K562 (cell line): ENCODE measurements at regions not wholly inside any gene's neighbourhood (a gene's known extent, or its start where the extent isn't known, plus 50 kb on each side); places are given as distances from the start of the nearest gene placed in this dataset.

Source experiments
- GABPA ChIP-seq: fragments of 200-800 bp; sonication (Bioruptor generic); conservative IDR thresholded peaks from 2 replicates; pipeline ENCODE4 v1.6.1; 2016; ENCODE audit warnings: low read depth, missing genetic modification characterization, missing compliant biosample characterization
- HLTF ChIP-seq: fragments of 450-650 bp; IDR thresholded peaks from 2 replicates; pipeline ENCODE4 v1.6.1; 2016
- ILK ChIP-seq: fragments of 450-650 bp; IDR thresholded peaks from 2 replicates; pipeline ENCODE4 v1.6.1; 2016; ENCODE audit warnings: missing genetic modification characterization, low read depth, mild to moderate bottlenecking, missing compliant biosample characterization, moderate library complexity, borderline replicate concordance
- KDM4B ChIP-seq, 2 experiments: fragments of 450-650 bp in 1 of 2; sonication (generic) in 1 of 2; IDR thresholded peaks; 2 replicates each; pipeline ENCODE4 v1.6.1; 2016 to 2017; ENCODE audit warnings: borderline replicate concordance in 2 of 2, antibody characterized with exemption in 1 of 2, low read depth in 1 of 2, mild to moderate bottlenecking in 1 of 2
- KLF1 ChIP-seq: fragments of 450-650 bp; IDR thresholded peaks from 2 replicates; pipeline ENCODE4 v1.6.1; 2016; ENCODE audit warnings: missing genetic modification characterization, missing compliant biosample characterization
- MAX ChIP-seq: sonication (generic); formaldehyde crosslinking; IDR thresholded peaks from 2 replicates; pipeline ENCODE4 v1.9.0; 2022; ENCODE audit warnings: mild to moderate bottlenecking, missing genetic modification reagents
- SIN3A ChIP-seq, 2 experiments: fragments of 150-350 bp in 1 of 2; IDR thresholded peaks; 2 replicates each; pipeline ENCODE4 v1.6.1; 2011 to 2016; ENCODE audit warnings: borderline replicate concordance in 2 of 2, low read depth in 2 of 2, low read length in 2 of 2, mild to moderate bottlenecking in 2 of 2, moderate library complexity in 2 of 2; ENCODE audit not compliant: control insufficient read depth in 1 of 2
- SIRT6 ChIP-seq: IDR thresholded peaks from one replicate; pipeline ENCODE4 v1.6.1; 2012; ENCODE audit warnings: low read depth, mild to moderate bottlenecking, control low read depth, inconsistent platforms, low read length, moderate library complexity
- SPI1 ChIP-seq: IDR thresholded peaks from 2 replicates; pipeline ENCODE4 v1.6.1; 2011; ENCODE audit warnings: low read depth, low read length, control low read depth, borderline replicate concordance
- TRIM28 ChIP-seq: fragments of 450-650 bp; IDR thresholded peaks from 2 replicates; pipeline ENCODE4 v1.6.1; 2017
- USF2 ChIP-seq: sonication (generic); formaldehyde crosslinking; IDR thresholded peaks from 2 replicates; pipeline ENCODE4 v1.5.0; 2020; ENCODE audit warnings: missing genetic modification reagents
- ZBTB7A ChIP-seq: IDR thresholded peaks from 2 replicates; pipeline ENCODE4 v1.6.1; 2011; ENCODE audit warnings: low read depth, mild to moderate bottlenecking, low read length, moderate library complexity, borderline replicate concordance; ENCODE audit not compliant: control insufficient read depth
- ZNF174 ChIP-seq: fragments of 250-450 bp; sonication (Bioruptor Pico); IDR thresholded peaks from 2 replicates; pipeline ENCODE4 v1.4.0; 2020; ENCODE audit warnings: mild to moderate bottlenecking
- ZNF449 ChIP-seq: fragments of 250-450 bp; sonication (Bioruptor Pico); IDR thresholded peaks from 2 replicates; pipeline ENCODE4 v1.8.0; 2022; ENCODE audit warnings: moderate library complexity, mild to moderate bottlenecking, inconsistent platforms
- TF ChIP-seq, protein P1 (sequence below): fragments of 450-650 bp; formaldehyde crosslinking; IDR thresholded peaks from 2 replicates; pipeline ENCODE4 v1.4.0; 2022; ENCODE audit warnings: mild to moderate bottlenecking, moderate library complexity
- TF ChIP-seq, protein P2 (sequence below): fragments of 450-650 bp; formaldehyde crosslinking; IDR thresholded peaks from 2 replicates; pipeline ENCODE4 v1.4.0; 2020; ENCODE audit warnings: mild to moderate bottlenecking

DNA sequence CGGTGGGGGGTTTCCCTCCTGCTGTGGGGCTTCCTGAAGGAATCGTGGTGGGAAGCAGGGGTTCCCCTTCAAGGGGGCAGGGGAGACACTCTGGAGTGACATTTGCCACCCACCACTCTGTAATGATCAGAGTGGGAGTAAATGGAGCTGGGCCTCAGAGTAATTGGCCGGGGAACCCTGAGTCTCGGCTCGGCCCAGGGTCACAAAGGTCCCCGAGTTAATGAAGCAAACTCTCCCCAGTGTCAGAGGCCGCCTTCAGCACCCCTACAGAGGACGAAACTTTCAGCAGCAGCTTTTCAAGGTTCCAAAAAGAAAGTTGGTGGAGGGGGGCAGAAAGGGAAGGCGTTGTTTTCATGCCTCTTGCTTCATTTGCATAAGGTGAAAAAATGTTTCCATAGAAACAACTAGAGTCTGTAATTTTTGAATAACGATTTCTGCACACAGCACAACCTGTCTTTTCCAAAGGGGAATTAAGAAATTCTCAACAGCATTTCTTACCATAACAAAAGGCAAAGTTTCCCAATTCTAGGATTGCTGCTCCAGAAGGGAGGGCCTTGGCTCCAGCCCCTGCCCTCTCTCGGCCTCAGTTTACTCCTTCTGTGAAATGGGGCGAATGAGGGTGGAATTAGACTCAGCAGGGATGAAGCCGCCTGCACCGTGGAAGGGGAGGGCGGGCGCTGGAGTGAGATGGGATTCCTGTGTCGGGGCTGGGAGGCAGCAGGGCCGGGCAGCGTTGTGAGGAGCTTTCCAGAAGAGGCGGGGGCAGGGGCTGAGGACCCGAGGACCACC is 67.0 kb upstream of the BEGAIN start (continued):
- no peak for TF ChIP-seq SIN3A (IDR thresholded peaks at IDR 0.05; ENCODE audit: borderline replicate concordance in 2 of 2, control insufficient read depth in 1 of 2, low read depth in 2 of 2, low read length in 2 of 2)
- TF ChIP-seq ZNF449 (CRISPR knock-in tag) = no peak
- no peak for TF ChIP-seq KLF1
- TF ChIP-seq HLTF = no peak
- no peak for TF ChIP-seq KDM4B (IDR thresholded peaks at IDR 0.05; ENCODE audit: borderline replicate concordance in 2 of 2, low read depth in 1 of 2)
- no peak for TF ChIP-seq ZNF174
- TF ChIP-seq MAX (CRISPR knock-in tag) = no peak
- no peak for TF ChIP-seq SIRT6
- no peak for TF ChIP-seq SPI1
- TF ChIP-seq, protein P1, sequence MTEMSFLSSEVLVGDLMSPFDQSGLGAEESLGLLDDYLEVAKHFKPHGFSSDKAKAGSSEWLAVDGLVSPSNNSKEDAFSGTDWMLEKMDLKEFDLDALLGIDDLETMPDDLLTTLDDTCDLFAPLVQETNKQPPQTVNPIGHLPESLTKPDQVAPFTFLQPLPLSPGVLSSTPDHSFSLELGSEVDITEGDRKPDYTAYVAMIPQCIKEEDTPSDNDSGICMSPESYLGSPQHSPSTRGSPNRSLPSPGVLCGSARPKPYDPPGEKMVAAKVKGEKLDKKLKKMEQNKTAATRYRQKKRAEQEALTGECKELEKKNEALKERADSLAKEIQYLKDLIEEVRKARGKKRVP (CRISPR knock-in tag) = no peak
- TF ChIP-seq, protein P2, sequence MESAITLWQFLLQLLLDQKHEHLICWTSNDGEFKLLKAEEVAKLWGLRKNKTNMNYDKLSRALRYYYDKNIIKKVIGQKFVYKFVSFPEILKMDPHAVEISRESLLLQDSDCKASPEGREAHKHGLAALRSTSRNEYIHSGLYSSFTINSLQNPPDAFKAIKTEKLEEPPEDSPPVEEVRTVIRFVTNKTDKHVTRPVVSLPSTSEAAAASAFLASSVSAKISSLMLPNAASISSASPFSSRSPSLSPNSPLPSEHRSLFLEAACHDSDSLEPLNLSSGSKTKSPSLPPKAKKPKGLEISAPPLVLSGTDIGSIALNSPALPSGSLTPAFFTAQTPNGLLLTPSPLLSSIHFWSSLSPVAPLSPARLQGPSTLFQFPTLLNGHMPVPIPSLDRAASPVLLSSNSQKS (CRISPR knock-in tag) = no peak
- no peak for TF ChIP-seq ILK (tag)
- TF ChIP-seq ZBTB7A = no peak
- TF ChIP-seq GABPA = no peak
- TF ChIP-seq USF2 (CRISPR knock-in tag) = no peak
- TF ChIP-seq TRIM28 = no peak
